ENCODE measurements at regions not wholly inside any gene's neighbourhood (a gene's known extent, or its start where the extent isn't known, plus 50 kb on each side); places are given as distances from the start of the nearest gene placed in this dataset.

DNA sequence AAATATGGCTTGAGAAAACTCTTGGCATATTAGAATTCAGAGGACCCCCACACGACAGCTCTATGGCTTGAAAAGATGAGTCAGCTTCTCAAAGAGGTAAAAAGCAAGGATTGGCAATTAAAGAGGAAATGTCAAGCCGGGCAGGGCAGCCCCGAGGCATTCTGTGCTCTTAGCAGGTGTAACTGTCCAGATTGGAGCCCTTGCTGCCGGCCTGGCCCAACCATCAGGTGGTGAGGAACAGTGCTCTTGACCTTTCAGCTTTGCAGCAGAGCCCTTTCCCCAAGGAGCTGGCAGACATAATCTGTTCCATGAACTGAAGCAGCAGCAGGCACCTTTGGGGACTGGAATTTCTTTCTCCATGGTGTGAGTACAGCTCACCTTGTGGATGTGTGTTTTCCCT is 287.8 kb downstream of the UTP18 start:
- DNase-seq (ENCODE audit: low read depth), result no peak

DNA sequence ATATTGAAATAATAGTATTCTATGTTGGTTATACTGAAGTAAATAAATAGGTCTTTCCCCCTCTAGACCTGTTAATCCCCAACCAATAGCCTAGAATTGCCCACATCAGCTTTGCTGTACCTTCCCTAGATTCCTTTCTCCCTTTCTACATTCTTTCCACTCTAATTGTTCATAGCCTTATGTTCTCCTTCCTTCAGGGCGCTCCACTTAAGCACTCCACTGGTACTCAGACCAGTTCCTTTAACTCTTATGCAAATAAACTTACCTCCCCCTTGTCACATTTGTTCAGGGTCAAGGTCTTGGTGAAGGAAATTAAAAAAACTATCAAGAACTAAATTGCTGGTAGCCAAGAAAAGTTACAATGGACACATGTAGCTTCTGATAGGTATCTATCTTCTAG is 294.8 kb downstream of the UTP18 start:
- DNase-seq (ENCODE audit: low read depth), result no peak

DNA sequence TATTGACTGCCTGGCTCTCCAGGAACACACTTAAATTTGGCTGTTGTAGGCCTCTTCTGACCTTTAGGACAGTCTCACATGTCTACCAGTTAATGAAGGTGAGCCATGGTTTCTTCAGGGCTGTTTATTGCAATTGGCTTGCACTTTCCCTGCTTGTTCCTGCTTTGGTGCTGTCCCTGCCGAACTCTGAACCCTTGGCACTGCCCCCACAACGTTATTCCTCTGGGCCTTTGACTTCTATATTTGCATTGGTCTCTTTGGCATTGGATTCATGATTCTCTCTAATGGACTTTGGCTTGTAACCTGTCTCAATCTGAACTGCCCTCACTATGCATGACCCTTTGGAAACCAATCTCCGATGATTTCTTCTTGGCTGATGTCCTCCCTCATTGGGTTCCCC is 299.4 kb downstream of the UTP18 start:
- no peak for DNase-seq (ENCODE audit: low read depth)

DNA sequence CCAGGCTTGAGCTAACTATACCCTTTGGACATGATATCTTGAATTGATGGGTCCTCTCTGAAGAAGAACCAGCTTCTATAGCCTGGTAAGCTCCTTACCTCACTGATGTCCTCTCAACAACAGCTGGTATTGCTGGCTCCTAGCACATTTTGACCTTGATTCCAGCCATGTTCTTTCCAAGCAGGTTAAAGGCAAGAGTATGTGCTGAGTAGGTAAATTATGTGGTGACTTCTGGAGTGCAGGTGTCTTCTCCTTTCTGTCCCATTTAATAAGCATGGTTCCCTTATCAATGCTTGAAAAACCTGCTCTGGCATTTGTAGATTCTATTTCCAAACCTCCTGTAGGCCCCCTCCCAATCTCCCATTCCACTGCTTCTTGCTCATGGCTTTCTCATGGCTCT is 300.1 kb downstream of the UTP18 start:
- no peak for DNase-seq (ENCODE audit: low read depth)

DNA sequence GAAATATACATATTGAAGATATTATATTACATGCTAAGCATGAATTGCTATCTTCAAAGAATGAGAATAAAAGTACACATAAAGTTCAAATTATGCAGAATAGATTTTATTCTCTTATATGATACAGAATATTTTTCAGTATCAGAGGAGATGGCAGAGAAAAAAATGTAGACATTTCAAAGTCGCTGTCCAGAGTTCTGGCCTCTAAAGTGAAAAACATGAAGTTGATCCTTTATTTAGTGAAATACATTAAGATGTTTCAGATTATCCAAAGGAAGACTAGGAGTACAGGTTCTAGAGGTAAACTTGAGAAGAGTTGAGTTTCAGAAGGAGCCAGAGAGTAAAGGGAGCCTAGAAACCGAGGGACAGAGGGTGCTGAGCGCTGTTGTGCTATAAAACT is 303.6 kb downstream of the UTP18 start:
- no peak for DNase-seq (ENCODE audit: low read depth)

DNA sequence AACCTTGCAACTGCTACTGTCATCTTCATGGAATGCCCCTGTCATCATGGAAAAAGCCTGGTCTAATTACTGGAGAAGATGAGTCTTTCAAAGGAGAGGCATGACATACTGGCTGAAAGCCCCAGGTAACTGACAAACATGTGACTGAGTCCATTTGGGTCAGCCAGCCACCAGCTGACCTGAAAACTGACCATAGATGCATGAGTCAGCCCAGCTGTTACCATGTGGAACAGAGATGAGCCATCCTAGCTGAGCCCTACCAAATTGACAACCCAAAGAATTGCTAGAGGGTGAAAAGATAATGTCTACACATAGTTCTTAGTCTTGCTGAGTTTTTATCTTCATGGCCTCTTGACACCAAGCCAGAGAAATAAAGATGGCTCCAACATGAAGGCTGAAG is 311.8 kb downstream of the UTP18 start:
- DNase-seq (ENCODE audit: low read depth), result peak; percentile 4

Measured in HT1080 (cell line).